SK-N-SH (cell line): ENCODE measurements at regions not wholly inside any gene's neighbourhood (a gene's known extent, or its start where the extent isn't known, plus 50 kb on each side); places are given as distances from the start of the nearest gene placed in this dataset.

ENCODE experiments used
- CTCF ChIA-PET: fragments of 300-600, 350-600 bp; formaldehyde crosslinking; extraction: SDS; loops from one replicate; lab custom pipeline; 2021; lab: Yijun Ruan, JAX
- POLR2A ChIA-PET: fragments of 350-600 bp; sonication (Branson Sonifier 250); formaldehyde crosslinking; extraction: SDS; loops from one replicate; lab custom pipeline; 2020; ENCODE audit warnings: antibody characterized with exemption, inconsistent platforms; lab: Yijun Ruan, JAX
- DNase-seq: peaks from one replicate; pipeline ENCODE4 v3.0.0; 2012
- H2AFZ ChIP-seq: fragments of 200-600 bp; sonication (generic); 2 replicates; pipeline ENCODE4 v1.8.1; 2016; ENCODE audit warnings: antibody characterized with exemption, mild to moderate bottlenecking, low read depth
- H3F3A ChIP-seq: fragments of 200-600 bp; sonication (generic); replicated peaks from 2 replicates; pipeline ENCODE3; 2016; ENCODE audit warnings: antibody characterized with exemption, mild to moderate bottlenecking; ENCODE audit not compliant: insufficient read depth
- H3K27ac ChIP-seq, 2 experiments: fragments of 200-500 bp in 1 of 2; fragments of 200-600 bp in 1 of 2; sonication (Bioruptor generic) in 1 of 2; sonication (generic), shearing (Covaris generic) in 1 of 2; 2 replicates each; pipeline versions ENCODE4 v1.5.1 to v1.6.1; 2014 to 2016; ENCODE audit warnings: low read depth in 2 of 2, inconsistent platforms in 1 of 2, low read length in 1 of 2, mild to moderate bottlenecking in 1 of 2, mixed read lengths in 1 of 2
- H3K27me3 ChIP-seq: fragments of 200-600 bp; sonication (generic), shearing (Covaris generic); 2 replicates; pipeline ENCODE4 v1.6.1; 2016; ENCODE audit warnings: mixed run types; ENCODE audit not compliant: insufficient read depth
- H3K36me3 ChIP-seq, 2 experiments: fragments of 200-500 bp in 1 of 2; fragments of 200-600 bp in 1 of 2; sonication (Bioruptor generic) in 1 of 2; sonication (generic) in 1 of 2; replicated peaks in 1 of 2; 2 replicates each; pipeline versions ENCODE3 to v1.5.1; 2014 to 2016; ENCODE audit warnings: low read length in 1 of 2, mild to moderate bottlenecking in 1 of 2; ENCODE audit not compliant: insufficient read depth in 2 of 2, control insufficient read depth in 1 of 2
- H3K4me1 ChIP-seq, 2 experiments: fragments of 200-500 bp in 1 of 2; fragments of 200-600 bp in 1 of 2; sonication (Bioruptor generic) in 1 of 2; sonication (generic), shearing (Covaris generic) in 1 of 2; 2 replicates each; pipeline versions ENCODE4 v1.5.1 to v1.6.1; 2014 to 2016; ENCODE audit warnings: low read depth in 1 of 2, low read length in 1 of 2, mixed run types in 1 of 2; ENCODE audit not compliant: insufficient read depth in 2 of 2, control insufficient read depth in 1 of 2
- H3K4me2 ChIP-seq: fragments of 200-600 bp; sonication (generic), shearing (Covaris generic); 2 replicates; pipeline ENCODE4 v1.6.1; 2017; ENCODE audit warnings: mixed run types
- H3K4me3 ChIP-seq, 2 experiments: fragments of 200-500 bp in 1 of 2; fragments of 200-600 bp in 1 of 2; sonication (Bioruptor generic) in 1 of 2; sonication (generic), shearing (Covaris generic) in 1 of 2; 2 replicates each; pipeline versions ENCODE4 v1.5.1 to v1.8.1; 2014 to 2016; ENCODE audit warnings: low read depth in 2 of 2, inconsistent platforms in 1 of 2, low read length in 1 of 2, mild to moderate bottlenecking in 1 of 2, mixed read lengths in 1 of 2, moderate library complexity in 1 of 2
- H3K79me2 ChIP-seq: fragments of 200-600 bp; sonication (generic); 2 replicates; pipeline ENCODE4 v1.8.1; 2017; ENCODE audit warnings: mild to moderate bottlenecking; ENCODE audit not compliant: insufficient read depth
- H3K9ac ChIP-seq: fragments of 200-600 bp; sonication (generic); 2 replicates; pipeline ENCODE4 v1.6.1; 2017; ENCODE audit warnings: mixed run types
- H3K9me2 ChIP-seq: fragments of 200-600 bp; sonication (generic); 2 replicates; pipeline ENCODE4 v1.6.1; 2017; ENCODE audit warnings: mixed run types
- H3K9me3 ChIP-seq: fragments of 200-600 bp; sonication (generic); 2 replicates; pipeline ENCODE4 v1.6.1; 2017; ENCODE audit warnings: mixed run types, mild to moderate bottlenecking, moderate library complexity
- H4K20me1 ChIP-seq: fragments of 200-600 bp; sonication (generic); 2 replicates; pipeline ENCODE4 v1.6.1; 2017; ENCODE audit warnings: mild to moderate bottlenecking, mixed run types; ENCODE audit not compliant: insufficient read depth
- CHD2 ChIP-seq: fragments of 150-350 bp; IDR thresholded peaks from 2 replicates; pipeline ENCODE4 v1.6.1; 2018; ENCODE audit warnings: low read length; ENCODE audit not compliant: partially characterized antibody
- EZH2phosphoT487 ChIP-seq: fragments of 200-600 bp; sonication (generic); IDR thresholded peaks from 2 replicates; pipeline ENCODE4 v1.6.1; 2017; ENCODE audit warnings: low read depth, mixed run types, mild to moderate bottlenecking, antibody characterized with exemption, moderate library complexity, borderline replicate concordance
- FOSL2 ChIP-seq: IDR thresholded peaks from 2 replicates; pipeline ENCODE4 v1.4.0; 2012; ENCODE audit warnings: low read depth, mild to moderate bottlenecking, moderate library complexity, borderline replicate concordance
- FOXJ3 ChIP-seq: sonication (generic); formaldehyde crosslinking; IDR thresholded peaks from 2 replicates; pipeline ENCODE4 v1.5.1; 2020; ENCODE audit warnings: mild to moderate bottlenecking, missing genetic modification reagents
- GABPA ChIP-seq: IDR thresholded peaks from 2 replicates; pipeline ENCODE4 v1.4.0; 2012; ENCODE audit warnings: low read depth, mild to moderate bottlenecking
- GATA2 ChIP-seq: sonication (generic); formaldehyde crosslinking; IDR thresholded peaks from 2 replicates; pipeline ENCODE4 v1.5.0; 2020; ENCODE audit warnings: mild to moderate bottlenecking, missing genetic modification reagents
- MEF2A ChIP-seq: IDR thresholded peaks from 2 replicates; pipeline ENCODE4 v1.4.0; 2012; ENCODE audit warnings: low read depth, borderline replicate concordance
- MXI1 ChIP-seq: IDR thresholded peaks from 2 replicates; pipeline ENCODE4 v1.6.1; 2012; ENCODE audit warnings: mild to moderate bottlenecking, low read depth, low read length, improper control_type of control experiment
- RAD21 ChIP-seq: IDR thresholded peaks from 2 replicates; pipeline ENCODE4 v1.6.1; 2012; ENCODE audit warnings: mild to moderate bottlenecking, low read length
- RCOR1 ChIP-seq: fragments of 150-350 bp; IDR thresholded peaks from 2 replicates; pipeline ENCODE4 v1.6.1; 2017; ENCODE audit warnings: antibody characterized with exemption, low read length
- REST ChIP-seq: IDR thresholded peaks from 2 replicates; pipeline ENCODE4 v1.6.1; 2012; ENCODE audit warnings: mild to moderate bottlenecking, low read depth, low read length, moderate library complexity
- RFX5 ChIP-seq: IDR thresholded peaks from 2 replicates; pipeline ENCODE4 v1.6.1; 2012; ENCODE audit warnings: mild to moderate bottlenecking, improper control_type of control experiment, low read length
- RXRA ChIP-seq: IDR thresholded peaks from 2 replicates; pipeline ENCODE4 v1.4.0; 2012; ENCODE audit warnings: low read depth, mild to moderate bottlenecking, borderline replicate concordance
- SIN3A ChIP-seq: IDR thresholded peaks from 2 replicates; pipeline ENCODE4 v1.6.1; 2012; ENCODE audit warnings: low read depth, mild to moderate bottlenecking, low read length, moderate library complexity, borderline replicate concordance
- SMC3 ChIP-seq: IDR thresholded peaks from 2 replicates; pipeline ENCODE4 v1.6.1; 2012; ENCODE audit warnings: low read depth, low read length, improper control_type of control experiment
- TEAD4 ChIP-seq: IDR thresholded peaks from 2 replicates; pipeline ENCODE4 v1.4.0; 2012; ENCODE audit warnings: mild to moderate bottlenecking, borderline replicate concordance; ENCODE audit not compliant: insufficient read depth
- YY1 ChIP-seq: IDR thresholded peaks from 2 replicates; pipeline ENCODE4 v1.4.0; 2012; ENCODE audit warnings: low read depth, mild to moderate bottlenecking
- ZBTB33 ChIP-seq: IDR thresholded peaks from 2 replicates; pipeline ENCODE4 v1.4.0; 2012; ENCODE audit warnings: low read depth, borderline replicate concordance
- WGBS: methylation state at CpG from one replicate; pipeline ENCODE4 v1.1.6; 2017; ENCODE audit warnings: low lambda C conversion rate; 5-methylcytosine and 5-hydroxymethylcytosine counted together
- TF ChIP-seq, protein P1 (sequence below): fragments of 150-350 bp; IDR thresholded peaks from 2 replicates; pipeline ENCODE4 v1.6.1; 2017; ENCODE audit warnings: antibody characterized with exemption, low read length, low read depth, borderline replicate concordance
- TF ChIP-seq, protein P2 (sequence below): IDR thresholded peaks from 2 replicates; pipeline ENCODE4; 2012

- WGBS, result 48% methylated on average over 2 of the region's 2 CpGs
These were observed 123.6 kb upstream of the ZNF608 start for GRCh38 chr5:124870070-124870469.

More at GRCh38 chr5:124870070-124870469, 123.6 kb upstream of the ZNF608 start:
- Histone ChIP-seq H3K9me2 (no peaks in the 10 kb centered on the region), H3K4me3 (no peak overlapping the region), H3K4me2 (no peak overlapping the region), H3K27me3 (no peaks in the 10 kb centered on the region), H3K36me3 (no peaks in the 10 kb centered on the region), H2AFZ (no peak overlapping the region), H3K27ac (no peak overlapping the region; a peak in 2 of 4 replicates), H4K20me1 (no peaks in the 10 kb centered on the region), H3K4me1 (peaks cover 7 to 12% of the 10 kb centered on the region in 2 experiments; a peak in 2 of 4 replicates), H3K9ac (no peak overlapping the region), H3K9me3 (no peaks in the 10 kb centered on the region), H3K79me2 (no peaks in the 10 kb centered on the region), H3F3A (no peaks in the 10 kb centered on the region)
- ChIA-PET POLR2A (no interaction called here), CTCF (no interaction called here)
- no peak for DNase-seq
- TF ChIP-seq SIN3A (no peak), ZBTB33 (no peak), MEF2A (no peak), FOSL2 (no peak), CHD2 (no peak), RCOR1 (no peak), EZH2phosphoT487 (no peak), TEAD4 (no peak), SMC3 (no peak), RFX5 (no peak), RXRA (no peak), GATA2 (CRISPR knock-in tag) (no peak), FOXJ3 (CRISPR knock-in tag) (no peak), MXI1 (no peak), REST (no peak), YY1 (no peak), GABPA (no peak), RAD21 (no peak)
- TF ChIP-seq, protein P1, sequence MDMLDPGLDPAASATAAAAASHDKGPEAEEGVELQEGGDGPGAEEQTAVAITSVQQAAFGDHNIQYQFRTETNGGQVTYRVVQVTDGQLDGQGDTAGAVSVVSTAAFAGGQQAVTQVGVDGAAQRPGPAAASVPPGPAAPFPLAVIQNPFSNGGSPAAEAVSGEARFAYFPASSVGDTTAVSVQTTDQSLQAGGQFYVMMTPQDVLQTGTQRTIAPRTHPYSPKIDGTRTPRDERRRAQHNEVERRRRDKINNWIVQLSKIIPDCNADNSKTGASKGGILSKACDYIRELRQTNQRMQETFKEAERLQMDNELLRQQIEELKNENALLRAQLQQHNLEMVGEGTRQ, result no peak
- TF ChIP-seq, protein P2, sequence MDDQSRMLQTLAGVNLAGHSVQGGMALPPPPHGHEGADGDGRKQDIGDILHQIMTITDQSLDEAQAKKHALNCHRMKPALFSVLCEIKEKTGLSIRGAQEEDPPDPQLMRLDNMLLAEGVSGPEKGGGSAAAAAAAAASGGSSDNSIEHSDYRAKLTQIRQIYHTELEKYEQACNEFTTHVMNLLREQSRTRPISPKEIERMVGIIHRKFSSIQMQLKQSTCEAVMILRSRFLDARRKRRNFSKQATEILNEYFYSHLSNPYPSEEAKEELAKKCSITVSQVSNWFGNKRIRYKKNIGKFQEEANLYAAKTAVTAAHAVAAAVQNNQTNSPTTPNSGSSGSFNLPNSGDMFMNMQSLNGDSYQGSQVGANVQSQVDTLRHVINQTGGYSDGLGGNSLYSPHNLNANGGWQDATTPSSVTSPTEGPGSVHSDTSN, result no peak
